Sigmoid colon (tissue), 3 donors: ENCODE measurements at regions not wholly inside any gene's neighbourhood (a gene's known extent, or its start where the extent isn't known, plus 50 kb on each side); places are given as distances from the start of the nearest gene placed in this dataset.

Experiments used
- POLR2A ChIP-seq, 2 donors: fragments of 450-650 bp; IDR thresholded peaks; one replicate each; pipeline ENCODE4 v1.6.1; 2016; ENCODE audit warnings: antibody characterized with exemption in 2 of 2, mild to moderate bottlenecking in 2 of 2, moderate library complexity in 2 of 2
- TF ChIP-seq, protein P1 (sequence below), 4 experiments: fragments of 450-650 bp in 3 of 4; fragments of 200-600 bp in 1 of 4; IDR thresholded peaks; one replicate each; pipeline ENCODE4 v1.5.1; 2016 to 2019; ENCODE audit warnings: antibody characterized with exemption in 4 of 4, mild to moderate bottlenecking in 3 of 4, moderate library complexity in 2 of 4

DNA sequence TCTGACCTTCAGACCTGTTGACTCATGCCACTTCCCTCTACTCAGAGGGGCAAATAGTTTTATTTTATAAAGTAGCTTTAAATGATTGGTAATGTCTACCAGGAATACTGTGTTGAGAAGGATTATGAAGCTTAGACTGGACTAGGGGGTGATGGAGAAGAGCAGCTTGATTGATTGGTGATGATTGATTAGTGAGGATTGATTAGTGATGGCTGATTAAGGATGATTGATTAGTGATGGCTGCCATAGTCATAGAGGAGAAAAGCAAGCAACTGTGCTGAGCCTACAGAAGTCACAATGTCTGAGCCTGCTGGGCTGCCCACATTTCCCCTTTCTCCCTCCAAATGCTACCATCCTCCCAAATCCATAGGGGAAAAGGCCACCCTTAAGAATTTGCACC is 206.8 kb upstream of the SALL1 start:
- no peak for TF ChIP-seq POLR2A (IDR thresholded peaks at IDR 0.05)
- TF ChIP-seq, protein P1, sequence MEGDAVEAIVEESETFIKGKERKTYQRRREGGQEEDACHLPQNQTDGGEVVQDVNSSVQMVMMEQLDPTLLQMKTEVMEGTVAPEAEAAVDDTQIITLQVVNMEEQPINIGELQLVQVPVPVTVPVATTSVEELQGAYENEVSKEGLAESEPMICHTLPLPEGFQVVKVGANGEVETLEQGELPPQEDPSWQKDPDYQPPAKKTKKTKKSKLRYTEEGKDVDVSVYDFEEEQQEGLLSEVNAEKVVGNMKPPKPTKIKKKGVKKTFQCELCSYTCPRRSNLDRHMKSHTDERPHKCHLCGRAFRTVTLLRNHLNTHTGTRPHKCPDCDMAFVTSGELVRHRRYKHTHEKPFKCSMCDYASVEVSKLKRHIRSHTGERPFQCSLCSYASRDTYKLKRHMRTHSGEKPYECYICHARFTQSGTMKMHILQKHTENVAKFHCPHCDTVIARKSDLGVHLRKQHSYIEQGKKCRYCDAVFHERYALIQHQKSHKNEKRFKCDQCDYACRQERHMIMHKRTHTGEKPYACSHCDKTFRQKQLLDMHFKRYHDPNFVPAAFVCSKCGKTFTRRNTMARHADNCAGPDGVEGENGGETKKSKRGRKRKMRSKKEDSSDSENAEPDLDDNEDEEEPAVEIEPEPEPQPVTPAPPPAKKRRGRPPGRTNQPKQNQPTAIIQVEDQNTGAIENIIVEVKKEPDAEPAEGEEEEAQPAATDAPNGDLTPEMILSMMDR (IDR thresholded peaks at IDR 0.05), result no peak
